Neural progenitor cell (in vitro differentiated cells): ENCODE measurements at regions not wholly inside any gene's neighbourhood (a gene's known extent, or its start where the extent isn't known, plus 50 kb on each side); places are given as distances from the start of the nearest gene placed in this dataset.

Source experiments
- DNase-seq: peaks from one replicate; pipeline ENCODE4 v3.0.0-alpha.2; 2016; ENCODE audit warnings: low spot score
- H2AFZ ChIP-seq: fragments of 200-600 bp; sonication (generic); replicated peaks from 2 replicates; pipeline ENCODE4 v1.6.1; 2016; ENCODE audit warnings: antibody characterized with exemption
- H3F3A ChIP-seq: fragments of 200-600 bp; sonication (generic); 2 replicates; pipeline ENCODE4 v1.6.1; 2016; ENCODE audit warnings: antibody characterized with exemption, low read depth
- H3K27ac ChIP-seq: fragments of 200-600 bp; sonication (generic); 2 replicates; pipeline ENCODE4 v1.5.1; 2016; ENCODE audit warnings: mild to moderate bottlenecking
- H3K27me3 ChIP-seq: fragments of 200-600 bp; sonication (generic); 2 replicates; pipeline ENCODE4 v1.6.1; 2016; ENCODE audit warnings: mild to moderate bottlenecking, moderate library complexity
- H3K36me3 ChIP-seq: fragments of 200-600 bp; sonication (generic); 2 replicates; pipeline ENCODE4 v1.5.1; 2016
- H3K4me1 ChIP-seq: fragments of 200-600 bp; sonication (generic); 2 replicates; pipeline ENCODE4 v1.6.1; 2016; ENCODE audit warnings: mixed run types
- H3K4me2 ChIP-seq: fragments of 200-600 bp; sonication (generic); 2 replicates; pipeline ENCODE4 v1.6.1; 2016
- H3K4me3 ChIP-seq: fragments of 200-600 bp; sonication (generic); 2 replicates; pipeline ENCODE4 v1.5.1; 2016
- H3K79me2 ChIP-seq: fragments of 200-600 bp; sonication (generic); 2 replicates; pipeline ENCODE4 v1.6.1; 2016; ENCODE audit warnings: low read depth
- H3K9ac ChIP-seq: fragments of 200-600 bp; sonication (generic); 2 replicates; pipeline ENCODE4 v1.6.1; 2016
- H3K9me3 ChIP-seq: fragments of 200-600 bp; sonication (generic); 2 replicates; pipeline ENCODE4 v1.5.1; 2016; ENCODE audit warnings: low read depth
- H4K20me1 ChIP-seq: fragments of 200-600 bp; sonication (generic); 2 replicates; pipeline ENCODE4 v1.6.1; 2016; ENCODE audit warnings: low read depth
- H3K27ac Mint-ChIP-seq: 3 replicates; pipeline ENCODE4 v1.8.0; 2021; ENCODE audit warnings: mixed read lengths
- H3K27me3 Mint-ChIP-seq: 2 replicates; pipeline ENCODE4 v1.8.0; 2022; ENCODE audit warnings: low read depth, mild to moderate bottlenecking, inconsistent platforms, moderate library complexity, mixed read lengths; ENCODE audit not compliant: insufficient read depth
- H3K36me3 Mint-ChIP-seq: 3 replicates; pipeline ENCODE4 v1.8.0; 2021; ENCODE audit warnings: mixed read lengths
- H3K4me1 Mint-ChIP-seq: 3 replicates; pipeline ENCODE4 v1.8.0; 2021; ENCODE audit warnings: mixed read lengths
- H3K4me3 Mint-ChIP-seq: 3 replicates; pipeline ENCODE4 v1.8.0; 2021; ENCODE audit warnings: mild to moderate bottlenecking, moderate library complexity, mixed read lengths
- H3K9me3 Mint-ChIP-seq: 3 replicates; pipeline ENCODE4 v1.8.0; 2020; ENCODE audit warnings: mixed read lengths
- CTCF ChIP-seq: fragments of 200-600 bp; sonication (generic); IDR thresholded peaks from 2 replicates; pipeline ENCODE4 v1.5.1; 2017; ENCODE audit warnings: antibody characterized with exemption, mild to moderate bottlenecking
- EZH2 ChIP-seq: fragments of 200-600 bp; sonication (generic); IDR thresholded peaks from 2 replicates; pipeline ENCODE4 v1.6.1; 2017; ENCODE audit warnings: antibody characterized with exemption, mild to moderate bottlenecking, moderate library complexity
- EZH2phosphoT487 ChIP-seq: fragments of 200-600 bp; sonication (generic); IDR thresholded peaks from 2 replicates; pipeline ENCODE4 v1.6.1; 2017; ENCODE audit warnings: antibody characterized with exemption

GRCh38 chr4:124786634-124787033, 74.1 kb upstream of the ANKRD50 start:
- Histone ChIP-seq H3F3A (no peaks in the 10 kb centered on the region), H2AFZ (peak overlapping the region; percentile 22), H4K20me1 (no peaks in the 10 kb centered on the region), H3K4me3 (no peak overlapping the region), H3K4me2 (no peak overlapping the region), H3K9ac (no peak overlapping the region), H3K27me3 (no peaks in the 10 kb centered on the region), H3K4me1 (no peaks in the 10 kb centered on the region), H3K27ac (no peak overlapping the region), H3K9me3 (no peaks in the 10 kb centered on the region), H3K79me2 (no peaks in the 10 kb centered on the region), H3K36me3 (no peaks in the 10 kb centered on the region)
- Mint-ChIP-seq H3K9me3 (no peaks in the 10 kb centered on the region), H3K27ac (no peak overlapping the region), H3K36me3 (no peaks in the 10 kb centered on the region), H3K4me3 (no peak overlapping the region), H3K27me3 (peaks cover 2% of the 10 kb centered on the region), H3K4me1 (peaks cover 4% of the 10 kb centered on the region)
- TF ChIP-seq CTCF = no peak
- no peak for TF ChIP-seq EZH2phosphoT487
- TF ChIP-seq EZH2 = no peak
- DNase-seq = no peak

GRCh38 chr4:124785645-124786044, 73.1 kb upstream of the ANKRD50 start:
- Histone ChIP-seq H3K9ac (no peak overlapping the region), H3K36me3 (no peaks in the 10 kb centered on the region), H3K27me3 (no peaks in the 10 kb centered on the region), H3K4me3 (no peak overlapping the region), H2AFZ (no peak overlapping the region), H3F3A (no peaks in the 10 kb centered on the region), H3K4me1 (no peaks in the 10 kb centered on the region), H3K4me2 (no peak overlapping the region), H4K20me1 (no peaks in the 10 kb centered on the region), H3K79me2 (no peaks in the 10 kb centered on the region), H3K9me3 (no peaks in the 10 kb centered on the region), H3K27ac (no peak overlapping the region)
- Mint-ChIP-seq H3K4me1 (peaks cover 4% of the 10 kb centered on the region), H3K9me3 (no peaks in the 10 kb centered on the region), H3K27ac (no peak overlapping the region), H3K36me3 (no peaks in the 10 kb centered on the region), H3K4me3 (no peak overlapping the region), H3K27me3 (peaks cover 2% of the 10 kb centered on the region)
- DNase-seq = no peak
- TF ChIP-seq EZH2phosphoT487 (no peak), CTCF (peak; percentile 17)

GRCh38 chr4:124783847-124784246, 71.3 kb upstream of the ANKRD50 start:
- Mint-ChIP-seq H3K27ac (no peak overlapping the region), H3K36me3 (no peaks in the 10 kb centered on the region), H3K4me1 (peaks cover 4% of the 10 kb centered on the region), H3K27me3 (no peaks in the 10 kb centered on the region), H3K9me3 (peaks cover 3% of the 10 kb centered on the region), H3K4me3 (no peak overlapping the region)
- TF ChIP-seq EZH2 = no peak
- no peak for TF ChIP-seq EZH2phosphoT487
- no peak for TF ChIP-seq CTCF
- Histone ChIP-seq H2AFZ (no peak overlapping the region), H3F3A (no peaks in the 10 kb centered on the region), H3K27ac (no peak overlapping the region), H3K36me3 (no peaks in the 10 kb centered on the region), H3K79me2 (no peaks in the 10 kb centered on the region), H3K4me2 (no peak overlapping the region), H3K4me3 (no peak overlapping the region), H3K4me1 (no peaks in the 10 kb centered on the region), H4K20me1 (no peaks in the 10 kb centered on the region), H3K9me3 (no peaks in the 10 kb centered on the region), H3K27me3 (no peaks in the 10 kb centered on the region), H3K9ac (no peak overlapping the region)
- no peak for DNase-seq

- DNase-seq = no peak
- H3K9ac ChIP-seq = no peak overlapping the region
- H3K27ac ChIP-seq = no peak overlapping the region
- H3F3A ChIP-seq = no peaks in the 10 kb centered on the region
- no peak overlapping the region for H3K27ac Mint-ChIP-seq
- no peaks in the 10 kb centered on the region for H4K20me1 ChIP-seq
- no peak overlapping the region for H3K4me3 ChIP-seq
- no peaks in the 10 kb centered on the region for H3K27me3 ChIP-seq
- H2AFZ ChIP-seq = no peak overlapping the region
- no peaks in the 10 kb centered on the region for H3K27me3 Mint-ChIP-seq
- H3K4me1 Mint-ChIP-seq = no peaks in the 10 kb centered on the region
- no peaks in the 10 kb centered on the region for H3K36me3 Mint-ChIP-seq
- H3K4me1 ChIP-seq = no peaks in the 10 kb centered on the region
- TF ChIP-seq EZH2phosphoT487 (no peak), CTCF (no peak), EZH2 (no peak)
- H3K9me3 Mint-ChIP-seq = peaks cover 3% of the 10 kb centered on the region
- H3K4me2 ChIP-seq = no peak overlapping the region
- no peaks in the 10 kb centered on the region for H3K9me3 ChIP-seq
- no peaks in the 10 kb centered on the region for H3K79me2 ChIP-seq
- H3K4me3 Mint-ChIP-seq = no peak overlapping the region
- no peaks in the 10 kb centered on the region for H3K36me3 ChIP-seq
These were observed 64.5 kb upstream of the ANKRD50 start for GRCh38 chr4:124777007-124777406.
